Endothelial cell of umbilical vein (primary cell): ENCODE measurements at regions not wholly inside any gene's neighbourhood (a gene's known extent, or its start where the extent isn't known, plus 50 kb on each side); places are given as distances from the start of the nearest gene placed in this dataset.
A peak's percentile ranks its signal among the peaks of the same experiment; 100 is the strongest.

Source experiments
- BruUV-seq: library from RNA; stranded (reverse); fragments of 400-500 nt; replicated peaks from 2 replicates; lab custom pipeline; 2021; lab: Mats Ljungman, UMichigan
- CTCF ChIA-PET: fragments of 300-600, 350-600 bp; sonication (Branson Sonifier 250); formaldehyde crosslinking; loops from one replicate; lab custom pipeline; 2021; ENCODE audit warnings: antibody characterized with exemption, inconsistent platforms; lab: Charles Lee
- POLR2A ChIA-PET: fragments of 300-600, 350-600 bp; sonication (Branson Sonifier 250); formaldehyde crosslinking; loops from one replicate; lab custom pipeline; 2021; ENCODE audit warnings: antibody characterized with exemption, inconsistent platforms; lab: Charles Lee
- DNase-seq: peaks from one replicate; pipeline ENCODE4 v3.0.0-alpha.2; 2011; ENCODE audit warnings: low read depth, low spot score
- FAIRE-seq: peaks from 2 replicates; lab custom pipeline; 2011; peaks lifted over from hg19 to GRCh38; lab: Jason Lieb, UNC
- H2AFZ ChIP-seq: 2 replicates; pipeline ENCODE4 v1.6.0; 2012; ENCODE audit warnings: low read depth, low read length, control low read depth, inconsistent platforms
- H3K27ac ChIP-seq: 2 replicates; pipeline ENCODE4 v1.5.1; 2011; ENCODE audit warnings: low read depth, mild to moderate bottlenecking, control low read depth, low read length, moderate library complexity; ENCODE audit not compliant: insufficient read depth
- H3K27me3 ChIP-seq, 2 experiments: 2 replicates each; pipeline versions ENCODE4 v1.6.0 to v1.6.1; 2011; ENCODE audit warnings: low read length in 2 of 2, mixed read lengths in 1 of 2; ENCODE audit not compliant: control insufficient read depth in 2 of 2, insufficient read depth in 2 of 2
- H3K36me3 ChIP-seq, 2 experiments: 2 replicates in 1 of 2; 3 replicates in 1 of 2; pipeline ENCODE4 v1.5.1; 2011; ENCODE audit warnings: low read length in 2 of 2, mild to moderate bottlenecking in 1 of 2, moderate library complexity in 1 of 2; ENCODE audit not compliant: control insufficient read depth in 2 of 2, insufficient read depth in 2 of 2; ENCODE audit errors: extremely low read depth in 1 of 2
- H3K4me1 ChIP-seq: 3 replicates; pipeline ENCODE4 v1.5.1; 2011; ENCODE audit warnings: mild to moderate bottlenecking, low read length; ENCODE audit not compliant: control insufficient read depth, insufficient read depth; ENCODE audit errors: extremely low read depth
- H3K4me2 ChIP-seq: 2 replicates; pipeline ENCODE4 v1.6.1; 2011; ENCODE audit warnings: low read length, control low read depth, mixed read lengths; ENCODE audit not compliant: insufficient read depth
- H3K4me3 ChIP-seq, 3 experiments: fragments of 200-600 bp in 1 of 3; sonication (generic), shearing (Covaris generic) in 1 of 3; replicated peaks in 1 of 3; 2 replicates each; pipeline ENCODE4 v1.5.1; 2011 to 2016; ENCODE audit warnings: control low read depth in 3 of 3, low read length in 3 of 3, mild to moderate bottlenecking in 2 of 3, inconsistent platforms in 1 of 3, low read depth in 1 of 3, moderate library complexity in 1 of 3; ENCODE audit not compliant: insufficient read depth in 1 of 3
- H3K79me2 ChIP-seq: 2 replicates; pipeline ENCODE4 v1.6.0; 2012; ENCODE audit warnings: low read length, inconsistent platforms; ENCODE audit not compliant: control insufficient read depth, insufficient read depth
- H3K9ac ChIP-seq: replicated peaks from 2 replicates; pipeline ENCODE3; 2011; ENCODE audit warnings: low read length, control low read depth; ENCODE audit not compliant: insufficient read depth; ENCODE audit errors: extremely low read depth
- H3K9me1 ChIP-seq: replicated peaks from 3 replicates; pipeline ENCODE4 v1.6.0; 2011; ENCODE audit warnings: mild to moderate bottlenecking, low read length; ENCODE audit not compliant: control insufficient read depth, insufficient read depth; ENCODE audit errors: extremely low read depth
- H3K9me3 ChIP-seq: replicated peaks from 2 replicates; pipeline ENCODE4 v1.5.1; 2012; ENCODE audit warnings: low read length, inconsistent platforms; ENCODE audit not compliant: control insufficient read depth, insufficient read depth
- H4K20me1 ChIP-seq: replicated peaks from 2 replicates; pipeline ENCODE3; 2011; ENCODE audit warnings: mild to moderate bottlenecking, low read length; ENCODE audit not compliant: control insufficient read depth, insufficient read depth; ENCODE audit errors: extremely low read depth
- EZH2 ChIP-seq: IDR thresholded peaks from 2 replicates; pipeline ENCODE4 v1.6.1; 2012; ENCODE audit warnings: borderline replicate concordance, low read depth, mild to moderate bottlenecking, moderate library complexity, low read length, inconsistent platforms; ENCODE audit not compliant: severe bottlenecking
- FOS ChIP-seq: IDR thresholded peaks from 2 replicates; pipeline ENCODE4 v1.6.1; 2011; ENCODE audit warnings: mild to moderate bottlenecking, low read length, moderate library complexity, borderline replicate concordance; ENCODE audit not compliant: insufficient read depth
- GATA2 ChIP-seq: IDR thresholded peaks from 2 replicates; pipeline ENCODE4 v1.7.0; 2011; ENCODE audit warnings: low read depth, mild to moderate bottlenecking, moderate library complexity, mixed read lengths, low read length; ENCODE audit not compliant: insufficient read length, insufficient read depth
- JUN ChIP-seq: IDR thresholded peaks from 2 replicates; pipeline ENCODE4 v1.6.1; 2011; ENCODE audit warnings: borderline replicate concordance, low read depth; ENCODE audit not compliant: insufficient read length, insufficient read depth
- MAX ChIP-seq: IDR thresholded peaks from 2 replicates; pipeline ENCODE4 v1.6.1; 2011; ENCODE audit not compliant: insufficient read depth, insufficient read length
- MYC ChIP-seq: IDR thresholded peaks from one replicate; pipeline ENCODE4 v1.6.1; 2011; ENCODE audit warnings: mild to moderate bottlenecking, low read depth, low read length
- POLR2A ChIP-seq: IDR thresholded peaks from 2 replicates; pipeline ENCODE4 v1.6.1; 2012; ENCODE audit warnings: low read depth, mild to moderate bottlenecking, control low read depth, low read length
- POLR2AphosphoS5 ChIP-seq: IDR thresholded peaks from 2 replicates; pipeline ENCODE4 v1.6.1; 2012; ENCODE audit warnings: low read depth, mild to moderate bottlenecking, control low read depth, low read length, moderate library complexity; ENCODE audit not compliant: insufficient read depth
- dilution Hi-C: fragments of 300-500 bp; cut with MboI; formaldehyde crosslinking; loops from one replicate; pipeline ENCODE4 v1.15.0; 2019; ENCODE audit warnings: low sequenced_read_pairs; ENCODE audit not compliant: extremely low pct_ligation_motif_present
- intact Hi-C: fragments of 100-400 bp; cut with micrococcal nuclease; formaldehyde crosslinking; loops from one replicate; pipeline ENCODE4 v1.10.0; 2022
- TF ChIP-seq, protein P1 (sequence below), 2 donors: IDR thresholded peaks; 1 replicate in 1 of 2; 2 replicates in 1 of 2; pipeline ENCODE4 v1.5.1; 2011; ENCODE audit warnings: low read length in 2 of 2, mild to moderate bottlenecking in 2 of 2, moderate library complexity in 2 of 2, control low read depth in 1 of 2, inconsistent platforms in 1 of 2, low read depth in 1 of 2; ENCODE audit not compliant: insufficient read depth in 1 of 2; ENCODE audit errors: extremely low read depth in 1 of 2

DNA sequence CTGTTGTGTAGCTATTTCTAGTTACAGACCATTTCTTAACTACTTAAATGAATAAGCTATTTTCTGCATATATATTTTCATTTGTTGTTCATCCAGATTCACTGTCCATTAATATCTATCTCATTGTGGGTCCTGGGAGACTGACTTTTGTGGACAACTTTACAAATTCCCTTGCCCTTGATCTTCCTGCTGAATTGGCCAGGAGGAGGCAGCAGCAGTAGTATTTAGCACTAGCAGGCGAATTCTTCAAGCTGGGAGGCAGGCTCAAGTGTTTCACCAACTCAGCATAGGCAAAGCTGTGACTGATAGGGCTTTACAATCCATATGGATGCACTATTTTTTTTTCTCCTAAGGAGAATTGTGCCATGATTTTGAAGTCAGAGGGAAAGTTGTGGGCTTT, 461.0 kb upstream of the NRG3 start:
- Histone ChIP-seq H2AFZ (no peak overlapping the region), H3K9me3 (no peaks in the 10 kb centered on the region), H3K79me2 (no peaks in the 10 kb centered on the region), H3K9ac (no peak overlapping the region), H3K4me2 (no peak overlapping the region), H3K36me3 (no peaks in the 10 kb centered on the region), H3K4me1 (no peaks in the 10 kb centered on the region), H3K27ac (no peak overlapping the region), H3K4me3 (no peak overlapping the region), H4K20me1 (no peaks in the 10 kb centered on the region), H3K27me3 (no peaks in the 10 kb centered on the region), H3K9me1 (no peaks in the 10 kb centered on the region)
- FAIRE-seq (no peak), DNase-seq (peak; percentile 8)
- ChIA-PET CTCF (no interaction called here), POLR2A (no interaction called here)
- intact Hi-C loops (no loop called here), dilution Hi-C loops (no loop called here)
- TF ChIP-seq, protein P1, sequence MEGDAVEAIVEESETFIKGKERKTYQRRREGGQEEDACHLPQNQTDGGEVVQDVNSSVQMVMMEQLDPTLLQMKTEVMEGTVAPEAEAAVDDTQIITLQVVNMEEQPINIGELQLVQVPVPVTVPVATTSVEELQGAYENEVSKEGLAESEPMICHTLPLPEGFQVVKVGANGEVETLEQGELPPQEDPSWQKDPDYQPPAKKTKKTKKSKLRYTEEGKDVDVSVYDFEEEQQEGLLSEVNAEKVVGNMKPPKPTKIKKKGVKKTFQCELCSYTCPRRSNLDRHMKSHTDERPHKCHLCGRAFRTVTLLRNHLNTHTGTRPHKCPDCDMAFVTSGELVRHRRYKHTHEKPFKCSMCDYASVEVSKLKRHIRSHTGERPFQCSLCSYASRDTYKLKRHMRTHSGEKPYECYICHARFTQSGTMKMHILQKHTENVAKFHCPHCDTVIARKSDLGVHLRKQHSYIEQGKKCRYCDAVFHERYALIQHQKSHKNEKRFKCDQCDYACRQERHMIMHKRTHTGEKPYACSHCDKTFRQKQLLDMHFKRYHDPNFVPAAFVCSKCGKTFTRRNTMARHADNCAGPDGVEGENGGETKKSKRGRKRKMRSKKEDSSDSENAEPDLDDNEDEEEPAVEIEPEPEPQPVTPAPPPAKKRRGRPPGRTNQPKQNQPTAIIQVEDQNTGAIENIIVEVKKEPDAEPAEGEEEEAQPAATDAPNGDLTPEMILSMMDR (IDR thresholded peaks at IDR 0.05; ENCODE audit: extremely low read depth in 1 of 2, insufficient read depth in 1 of 2, low read depth in 1 of 2, low read length in 2 of 2): no peak
- TF ChIP-seq POLR2AphosphoS5 (no peak), FOS (no peak), MYC (no peak), MAX (no peak), POLR2A (no peak), JUN (no peak), EZH2 (no peak), GATA2 (no peak)
- BruUV-seq: no TSS peak
